ENCODE measurements at regions not wholly inside any gene's neighbourhood (a gene's known extent, or its start where the extent isn't known, plus 50 kb on each side); places are given as distances from the start of the nearest gene placed in this dataset.

- TF ChIP-seq CTCF (IDR thresholded peaks at IDR 0.05; ENCODE audit: low read length) (no peak), EZH2 (IDR thresholded peaks at IDR 0.05; ENCODE audit: borderline replicate concordance, low read length) (no peak)
These were observed 135.2 kb upstream of the ADO start for GRCh38 chr10:62669341-62669740.

Measured in OCI-LY1 (cell line).